ENCODE measurements at regions not wholly inside any gene's neighbourhood (a gene's known extent, or its start where the extent isn't known, plus 50 kb on each side); places are given as distances from the start of the nearest gene placed in this dataset.
"Not testable (repeated sequence)": the region's sequence is repeated elsewhere in the genome, so short reads cannot be mapped to it uniquely, and the experiment has no call there.

DNA sequence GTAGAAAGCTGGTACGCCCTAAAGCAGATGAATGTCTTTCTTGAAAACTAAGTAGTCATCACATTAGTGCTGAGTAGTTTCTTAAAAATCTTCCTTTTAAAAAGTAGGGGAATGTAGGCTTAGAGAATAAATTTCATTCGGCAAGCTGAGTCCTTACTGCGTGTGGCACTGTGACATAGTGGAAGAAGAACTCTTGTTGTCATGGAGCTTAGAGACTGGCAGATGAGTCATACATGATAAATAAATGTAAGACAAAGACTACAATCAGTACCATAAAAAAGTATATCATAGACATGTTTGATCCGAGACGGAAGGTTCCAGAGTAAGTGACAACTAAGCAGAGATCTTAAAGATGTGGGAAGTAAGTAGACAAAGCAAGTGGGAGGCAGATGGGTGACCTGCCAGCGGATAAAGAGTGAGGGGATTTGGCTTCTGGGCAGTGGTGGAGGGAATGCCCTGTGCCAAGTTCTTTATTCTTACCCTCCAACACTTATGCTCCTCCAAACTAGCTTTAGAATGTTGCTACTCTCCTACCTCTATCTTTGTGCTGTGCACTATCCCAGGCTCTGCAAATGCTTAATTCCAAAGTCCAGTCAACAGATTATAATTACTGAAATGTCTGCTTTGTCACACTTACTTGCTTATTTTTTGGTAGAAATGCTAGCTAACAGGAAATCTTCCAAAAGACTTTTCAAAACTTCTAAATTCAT, 608.5 kb upstream of the USP24 start:
- DNase-seq (ENCODE audit: low spot score) = no peak

GRCh38 chr1:55822891-55823290, 607.7 kb upstream of the USP24 start:
- DNase-seq (ENCODE audit: low spot score) = no peak

GRCh38 chr1:55821234-55821633, 606.1 kb upstream of the USP24 start:
- DNase-seq (ENCODE audit: low spot score) = no peak

- DNase-seq (ENCODE audit: low spot score) = no peak
Measured at GRCh38 chr1:55820501-55820900, 605.3 kb upstream of the USP24 start.

- DNase-seq (ENCODE audit: low spot score) = no peak
Measured at GRCh38 chr1:55819011-55819410, 603.8 kb upstream of the USP24 start.

GRCh38 chr1:55816456-55817426, 601.6 kb upstream of the USP24 start:
- DNase-seq (ENCODE audit: low spot score) = no peak

GRCh38 chr1:55815745-55816455, 600.7 kb upstream of the USP24 start:
- no peak for DNase-seq (ENCODE audit: low spot score)

DNA sequence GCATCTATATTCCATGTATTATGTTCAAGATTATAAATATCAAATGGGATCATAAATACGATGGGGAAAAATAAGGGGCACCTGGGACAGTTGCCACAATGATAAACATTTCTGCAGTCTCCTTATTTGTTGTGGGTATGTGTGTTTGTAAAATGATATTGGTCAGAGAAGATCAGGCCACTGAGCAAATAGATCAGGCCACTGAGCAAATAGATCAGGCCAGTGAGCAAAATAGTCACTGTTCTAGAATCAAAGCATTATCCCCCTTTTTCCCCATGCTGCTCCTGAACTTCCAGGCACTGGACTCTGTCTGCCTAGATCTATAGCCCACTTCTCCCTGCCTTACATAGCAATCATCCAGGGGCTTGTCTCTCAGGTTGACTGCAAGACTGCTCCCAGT, 599.8 kb upstream of the USP24 start:
- DNase-seq (ENCODE audit: low spot score) = no peak

GRCh38 chr1:55813618-55814017, 598.5 kb upstream of the USP24 start:
- no peak for DNase-seq (ENCODE audit: low spot score)

GRCh38 chr1:55812281-55812680, 597.1 kb upstream of the USP24 start:
- no peak for DNase-seq (ENCODE audit: low spot score)

DNA sequence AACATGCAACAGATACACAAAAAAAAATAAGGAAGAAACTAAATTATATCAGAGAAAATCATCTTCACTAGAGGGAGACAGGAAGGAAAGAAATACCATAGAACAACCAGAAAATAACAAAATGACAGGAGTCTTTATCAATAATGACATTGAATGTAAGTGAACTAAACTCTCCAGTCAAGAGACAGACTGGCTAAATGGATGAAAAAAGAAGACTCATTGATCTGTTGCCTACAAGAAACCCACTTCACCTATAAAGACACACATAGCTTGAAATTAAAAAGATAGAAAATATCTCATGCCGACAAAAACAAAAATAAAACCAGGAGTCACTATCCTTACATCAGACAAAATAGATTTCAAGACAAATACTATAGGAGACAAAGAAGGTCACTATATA, 593.1 kb upstream of the USP24 start:
- no peak for DNase-seq (ENCODE audit: low spot score)

DNA sequence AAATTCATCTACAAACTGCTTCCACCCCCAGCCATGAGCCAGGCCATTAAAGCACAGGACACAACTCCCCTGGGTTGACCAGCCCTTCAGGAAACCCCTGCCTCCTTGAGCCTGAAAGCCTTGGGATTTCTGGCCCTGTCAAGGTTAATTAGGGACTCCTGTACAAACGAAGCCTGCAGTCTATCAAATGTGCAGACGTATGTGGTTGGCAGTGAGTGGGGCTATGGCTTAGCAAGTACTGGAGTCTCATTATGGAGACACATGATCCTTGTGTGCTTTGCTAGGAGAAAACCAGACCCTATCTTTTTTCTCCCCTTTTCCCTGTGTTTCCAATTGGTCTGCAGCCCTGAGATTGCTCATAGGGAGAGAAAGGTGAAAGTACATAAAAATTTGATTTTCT, 588.3 kb upstream of the USP24 start:
- no peak for DNase-seq (ENCODE audit: low spot score)

DNA sequence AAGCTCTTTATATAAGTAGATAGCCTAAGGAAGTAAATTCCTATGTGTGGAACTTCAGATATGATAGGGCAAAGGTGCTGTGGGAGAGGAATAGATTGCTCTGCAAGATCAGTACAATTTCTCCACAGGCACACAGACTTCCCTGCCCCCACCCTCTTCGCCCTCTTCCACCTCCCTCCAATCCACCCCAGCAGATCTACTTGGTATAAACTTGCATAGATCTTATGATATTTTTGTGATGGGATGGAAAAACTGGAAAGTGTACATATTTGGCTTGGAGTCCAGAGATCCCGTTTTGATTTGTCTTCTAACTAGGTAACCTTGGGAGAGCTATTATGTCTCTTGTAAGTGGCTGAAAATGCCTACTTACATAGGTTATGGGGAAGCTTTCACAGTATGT, 586.3 kb upstream of the USP24 start:
- DNase-seq (ENCODE audit: low spot score) = no peak

- no peak for DNase-seq (ENCODE audit: low spot score)
Measured at GRCh38 chr1:55800503-55800902, 585.3 kb upstream of the USP24 start.

GRCh38 chr1:55793856-55794255, 578.7 kb upstream of the USP24 start:
- no peak for DNase-seq (ENCODE audit: low spot score)

DNA sequence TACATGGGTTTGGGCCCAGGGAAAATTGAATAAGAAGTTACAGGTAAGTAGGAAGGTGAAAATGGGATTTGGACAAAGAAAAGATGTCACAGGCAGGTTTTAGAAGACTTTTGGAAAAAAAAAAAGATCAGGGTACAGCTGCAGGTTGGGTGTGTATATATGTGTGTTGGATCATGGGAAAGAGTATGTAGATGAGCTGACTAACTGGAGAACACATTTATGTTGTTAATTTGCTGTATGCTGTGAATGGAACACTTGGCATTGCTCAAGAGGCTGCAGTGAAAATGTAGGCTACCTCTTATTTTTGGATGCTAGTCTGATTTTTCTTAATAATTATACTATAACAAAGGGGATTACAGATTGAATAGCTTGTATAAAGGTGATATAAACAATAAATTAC, 577.7 kb upstream of the USP24 start:
- DNase-seq (ENCODE audit: low spot score) = no peak

DNA sequence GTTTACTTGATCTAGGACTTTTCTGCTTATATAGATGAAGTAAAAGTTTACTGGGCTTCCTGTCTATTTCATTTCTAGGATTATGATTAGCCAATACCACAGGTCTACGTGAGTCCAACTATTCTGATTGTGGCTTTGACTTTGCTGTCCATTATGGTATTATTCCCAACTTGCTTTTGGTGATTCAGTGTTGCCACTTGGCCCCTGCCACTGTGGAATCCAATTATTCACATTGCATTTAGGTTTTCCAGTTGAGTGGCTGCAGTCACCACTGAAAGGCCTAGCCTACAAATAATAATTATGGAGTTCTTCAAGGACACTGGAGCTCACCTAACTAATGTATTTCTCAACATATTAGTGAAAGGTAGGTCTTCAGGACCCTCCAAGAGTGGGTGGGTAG, 574.3 kb upstream of the USP24 start:
- DNase-seq (ENCODE audit: low spot score) = no peak

- no peak for DNase-seq (ENCODE audit: low spot score)
Measured at GRCh38 chr1:55786396-55786795, 571.2 kb upstream of the USP24 start.

DNA sequence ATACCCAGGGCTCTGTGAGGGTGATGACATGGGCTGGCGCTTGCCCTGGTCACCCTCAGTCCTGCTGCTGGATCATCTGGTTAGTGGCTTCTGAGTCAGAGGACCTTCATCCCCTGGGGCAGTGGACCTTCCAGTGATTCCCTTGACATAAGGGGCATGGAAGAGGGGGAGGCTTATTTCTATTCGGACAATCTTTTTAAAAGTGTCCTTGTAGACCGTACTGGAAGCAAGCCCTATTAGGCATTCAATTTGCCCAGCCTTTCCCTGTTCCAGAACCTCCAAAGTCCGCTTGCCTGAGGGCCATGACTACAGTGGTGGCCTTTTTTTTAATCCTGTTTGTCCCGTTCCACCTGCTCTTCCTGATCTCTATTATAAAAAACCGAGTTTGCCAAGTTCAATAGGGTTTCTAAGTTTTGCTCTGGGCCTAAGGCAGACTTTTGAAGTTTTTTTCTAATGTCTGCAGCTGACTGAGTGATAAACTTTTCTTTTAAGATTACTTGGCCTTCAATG, 569.8 kb upstream of the USP24 start:
- DNase-seq (ENCODE audit: low spot score) = not testable (repeated sequence)

GRCh38 chr1:55781944-55782482, 566.8 kb upstream of the USP24 start:
- DNase-seq (ENCODE audit: low spot score) = no peak

DNA sequence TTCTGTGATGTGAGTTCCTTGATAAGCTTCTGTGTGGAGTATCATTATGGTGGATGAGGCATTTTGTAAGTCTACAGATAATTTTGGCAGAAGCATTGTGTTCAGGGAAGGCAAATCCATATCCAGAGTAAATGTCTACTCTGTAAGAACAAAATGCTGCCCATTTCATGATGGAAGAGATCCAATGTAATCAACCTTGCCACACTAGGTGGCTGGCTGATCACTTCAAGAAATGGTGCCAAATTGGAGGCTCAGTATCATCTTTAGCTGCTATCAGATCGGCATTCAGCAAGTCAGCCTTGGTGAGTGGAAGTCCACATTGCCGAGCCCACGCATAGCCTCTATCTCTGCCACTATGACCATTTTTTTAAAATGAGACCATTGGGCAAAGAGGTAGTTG, 565.8 kb upstream of the USP24 start:
- no peak for DNase-seq (ENCODE audit: low spot score)

GRCh38 chr1:55777545-55777944, 562.4 kb upstream of the USP24 start:
- no peak for DNase-seq (ENCODE audit: low spot score)

Data from iPS-NIHi11 (cell line).